ENCODE measurements at regions not wholly inside any gene's neighbourhood (a gene's known extent, or its start where the extent isn't known, plus 50 kb on each side); places are given as distances from the start of the nearest gene placed in this dataset.

GRCh38 chr6:118722829-118723813 lies 71.7 kb upstream of the CEP85L start:
- Mint-ChIP-seq H3K9me3 (no peaks in the 10 kb centered on the region), H3K27ac (peak overlapping the region; percentile 95), H3K4me3 (peak overlapping the region; percentile 62), H3K4me1 (ENCODE audit: low read depth) (peaks cover 79% of the 10 kb centered on the region), H3K27me3 (no peaks in the 10 kb centered on the region), H3K36me3 (ENCODE audit: low read depth) (no peaks in the 10 kb centered on the region)
- intact Hi-C loops (cut with DNase I, micrococcal nuclease), result no loop called here
- Histone ChIP-seq H3K27ac (ENCODE audit: low read depth in 1 of 2, low read length in 2 of 2) (no peak overlapping the region), H3K4me3 (ENCODE audit: low read length) (no peak overlapping the region), H3K27me3 (ENCODE audit: control insufficient read depth in 1 of 2, insufficient read depth in 2 of 2, low read length in 2 of 2) (no peaks in the 10 kb centered on the region), H3K9me3 (ENCODE audit: control insufficient read depth in 1 of 2, insufficient read depth in 1 of 2, low read length in 2 of 2) (no peaks in the 10 kb centered on the region), H3K36me3 (ENCODE audit: insufficient read depth, low read length) (no peaks in the 10 kb centered on the region), H3K4me1 (ENCODE audit: insufficient read depth, low read length) (peaks cover 38% of the 10 kb centered on the region)
- TF ChIP-seq CTCF (IDR thresholded peaks at IDR 0.05), result no peak
- ChIA-PET POLR2A (interaction anchor here (6.4 kb wide), 1 partner anchor 14 kb away, joined by 87 read pairs; no protein-coding TSS in a partner anchor), CTCF (no interaction called here)
- DNase-seq, result no peak
- ATAC-seq (ENCODE audit: poor library complexity), result no peak

DNA sequence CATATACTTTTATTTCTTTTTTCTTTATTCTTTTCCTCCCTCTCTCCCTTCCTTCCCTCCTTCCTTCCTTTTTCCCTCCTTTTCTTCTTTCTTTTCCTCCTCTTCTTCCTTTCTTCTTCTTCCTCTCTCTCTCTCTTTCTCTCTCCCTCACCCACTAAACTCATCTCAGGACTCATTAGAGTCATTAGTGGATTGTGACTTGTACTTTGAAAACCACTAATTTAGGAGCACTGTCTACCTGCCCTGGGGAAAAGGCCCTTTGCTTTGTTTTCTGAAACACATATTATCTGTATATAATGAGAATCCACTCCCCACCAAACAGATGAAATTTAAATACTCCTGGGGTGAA lies 68.7 kb upstream of the CEP85L start:
- Histone ChIP-seq H3K4me3 (ENCODE audit: low read length) (no peak overlapping the region), H3K36me3 (ENCODE audit: insufficient read depth, low read length) (no peaks in the 10 kb centered on the region), H3K27me3 (ENCODE audit: control insufficient read depth in 1 of 2, insufficient read depth in 2 of 2, low read length in 2 of 2) (no peaks in the 10 kb centered on the region), H3K27ac (ENCODE audit: low read depth in 1 of 2, low read length in 2 of 2) (peak overlapping the region; percentile 59 to 66), H3K9me3 (ENCODE audit: control insufficient read depth in 1 of 2, insufficient read depth in 1 of 2, low read length in 2 of 2) (no peaks in the 10 kb centered on the region), H3K4me1 (ENCODE audit: insufficient read depth, low read length) (peaks cover 37% of the 10 kb centered on the region)
- ChIA-PET POLR2A (interaction anchor here (0.7 to 6.4 kb wide), 4 partner anchors 11 to 173 kb away, joined by 3 to 87 read pairs (median 3); no protein-coding TSS in a partner anchor), CTCF (no interaction called here)
- H3K4me1 Mint-ChIP-seq (ENCODE audit: low read depth), result peaks cover 72% of the 10 kb centered on the region
- no peak for TF ChIP-seq CTCF (IDR thresholded peaks at IDR 0.05)
- intact Hi-C loops (cut with DNase I, micrococcal nuclease), result no loop called here
- no peak overlapping the region for H3K4me3 Mint-ChIP-seq
- DNase-seq (no peak), ATAC-seq (ENCODE audit: poor library complexity) (no peak)
- H3K36me3 Mint-ChIP-seq (ENCODE audit: low read depth), result no peaks in the 10 kb centered on the region
- no peaks in the 10 kb centered on the region for H3K9me3 Mint-ChIP-seq
- no peaks in the 10 kb centered on the region for H3K27me3 Mint-ChIP-seq
- H3K27ac Mint-ChIP-seq, result peak overlapping the region; percentile 95

DNA sequence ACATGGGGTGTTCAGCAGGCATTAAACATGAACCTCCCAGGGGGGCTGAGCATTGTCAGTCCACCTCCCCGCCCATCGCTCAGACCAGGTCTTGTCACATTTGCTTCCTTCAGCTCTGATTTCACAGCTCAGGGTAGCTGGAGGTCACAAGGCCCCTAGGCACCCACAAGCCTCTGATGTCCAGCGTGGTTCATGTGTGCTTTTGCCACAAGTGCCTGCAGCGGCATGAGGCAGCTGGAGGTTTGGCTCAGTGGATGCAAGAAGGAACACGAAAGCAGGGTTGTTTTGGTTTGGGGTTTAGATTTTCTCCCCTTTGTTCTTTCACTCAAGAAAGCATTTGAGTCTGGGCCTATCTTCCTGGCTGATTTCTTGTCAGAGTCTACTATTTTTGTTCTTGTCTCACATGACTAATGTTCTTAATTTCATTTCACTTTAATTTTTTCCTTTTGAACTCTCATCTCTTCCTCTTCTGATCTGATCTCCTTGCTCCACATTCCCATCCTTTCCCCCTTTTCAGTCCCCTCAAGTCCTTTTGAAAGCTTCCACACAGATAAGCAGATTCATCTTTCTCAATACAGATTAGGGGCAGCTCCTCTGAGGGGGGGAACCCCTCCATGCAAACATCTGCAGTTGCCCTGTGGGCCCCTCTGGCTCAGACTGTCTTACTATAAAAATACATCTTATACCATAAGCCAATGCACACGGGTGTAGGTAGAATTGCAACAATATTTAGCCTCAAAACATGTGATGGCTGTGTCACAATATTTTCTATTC lies 68.1 kb upstream of the CEP85L start:
- Histone ChIP-seq H3K9me3 (ENCODE audit: control insufficient read depth in 1 of 2, insufficient read depth in 1 of 2, low read length in 2 of 2) (no peaks in the 10 kb centered on the region), H3K4me1 (ENCODE audit: insufficient read depth, low read length) (peaks cover 37% of the 10 kb centered on the region), H3K27ac (ENCODE audit: low read depth in 1 of 2, low read length in 2 of 2) (peak overlapping the region; percentile 59 to 66), H3K27me3 (ENCODE audit: control insufficient read depth in 1 of 2, insufficient read depth in 2 of 2, low read length in 2 of 2) (no peaks in the 10 kb centered on the region), H3K4me3 (ENCODE audit: low read length) (no peak overlapping the region), H3K36me3 (ENCODE audit: insufficient read depth, low read length) (no peaks in the 10 kb centered on the region)
- Mint-ChIP-seq H3K27me3 (no peaks in the 10 kb centered on the region), H3K4me3 (peak overlapping the region; percentile 73), H3K36me3 (ENCODE audit: low read depth) (no peaks in the 10 kb centered on the region), H3K9me3 (no peaks in the 10 kb centered on the region), H3K27ac (peak overlapping the region; percentile 95), H3K4me1 (ENCODE audit: low read depth) (peaks cover 69% of the 10 kb centered on the region)
- ChIA-PET POLR2A (interaction anchor here (0.7 to 6.4 kb wide), 8 partner anchors 9 to 173 kb away, joined by 3 to 87 read pairs (median 3); partner anchors contain the start of gene CEP85L), CTCF (no interaction called here)
- ATAC-seq (ENCODE audit: poor library complexity), result peak; percentile 79
- TF ChIP-seq CTCF (IDR thresholded peaks at IDR 0.05), result no peak
- intact Hi-C loops (cut with DNase I, micrococcal nuclease), result loop anchor here (1.0 to 10.0 kb wide), 3 partner anchors 9 to 1045 kb away; partner anchors contain the start of gene NUS1 (in 1 of the 2)
- peak in 10 of 14 experiments; percentile 6 to 64 (median 40) for DNase-seq
